ENCODE measurements at regions not wholly inside any gene's neighbourhood (a gene's known extent, or its start where the extent isn't known, plus 50 kb on each side); places are given as distances from the start of the nearest gene placed in this dataset.
"Not testable (repeated sequence)": the region's sequence is repeated elsewhere in the genome, so short reads cannot be mapped to it uniquely, and the experiment has no call there.

DNA sequence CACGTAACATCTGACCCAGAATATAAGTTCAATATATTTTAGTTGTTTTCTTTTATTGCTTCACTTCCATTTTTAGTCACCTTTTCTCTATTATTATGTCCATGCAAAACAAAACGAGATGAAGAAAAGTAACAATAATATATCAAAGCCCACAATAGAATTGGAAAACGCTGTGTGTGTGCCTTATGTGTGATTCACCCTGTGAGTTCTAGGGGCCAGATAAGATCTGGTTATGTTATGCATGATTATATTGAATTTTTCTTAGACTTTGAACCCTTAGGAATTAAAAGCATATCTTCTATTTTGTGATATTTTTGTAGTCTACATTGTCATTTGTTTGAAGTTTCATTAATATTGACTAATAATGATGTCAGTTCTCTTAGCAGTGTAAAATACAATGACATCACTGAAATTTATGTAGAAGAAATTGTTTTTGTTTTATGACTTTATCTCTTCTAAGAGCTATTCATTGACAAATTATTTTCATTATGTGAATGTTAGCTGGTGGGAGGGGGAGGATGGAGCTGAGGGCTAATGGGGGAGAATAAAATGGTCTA is 243.6 kb downstream of the TFAP2B start:
- no peak for DNase-seq

GRCh38 chr6:51077821-51078518 is 259.3 kb downstream of the TFAP2B start:
- DNase-seq, result no peak

- DNase-seq, result no peak
Measured at GRCh38 chr6:51090343-51090742, 271.7 kb downstream of the TFAP2B start.

GRCh38 chr6:51093871-51094270 is 275.2 kb downstream of the TFAP2B start:
- no peak for DNase-seq

DNA sequence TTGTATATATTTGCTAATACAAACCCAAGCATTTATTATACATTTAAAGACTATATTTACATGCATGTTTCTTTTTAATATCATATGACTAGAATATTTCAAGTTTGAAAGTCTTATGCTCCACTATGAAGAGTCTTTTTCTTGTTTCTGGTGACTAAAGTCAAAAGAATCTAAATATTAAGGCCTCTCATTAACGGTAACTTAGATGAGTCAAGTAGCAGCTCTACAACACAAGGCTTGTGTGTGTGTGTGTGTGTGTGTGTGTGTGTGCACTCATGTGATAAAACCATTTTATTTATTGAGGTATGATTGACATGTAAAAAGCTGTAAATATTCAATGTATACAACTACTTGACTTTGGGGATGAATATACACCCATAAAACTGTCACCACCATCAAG is 275.6 kb downstream of the TFAP2B start:
- DNase-seq, result no peak

DNA sequence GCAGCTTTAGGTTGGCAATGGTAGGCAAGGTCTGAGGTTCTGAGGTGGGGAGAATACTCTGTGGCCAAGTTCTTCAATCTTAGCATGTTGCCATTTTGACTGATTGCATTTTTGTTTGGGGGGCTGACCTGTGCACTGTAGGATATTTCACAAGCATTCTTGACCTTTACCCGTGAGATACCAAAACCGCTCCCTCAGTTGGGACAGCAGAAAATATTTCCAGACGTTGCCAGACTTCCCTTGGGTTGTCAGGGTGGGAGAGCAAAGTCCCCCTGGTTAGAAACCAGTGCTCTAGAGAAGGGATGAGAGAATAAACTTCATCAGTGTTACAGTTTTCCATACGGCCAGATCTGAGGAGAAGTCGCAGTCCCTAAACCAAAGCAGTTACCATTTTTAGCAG is 279.6 kb downstream of the TFAP2B start:
- DNase-seq, result no peak

DNA sequence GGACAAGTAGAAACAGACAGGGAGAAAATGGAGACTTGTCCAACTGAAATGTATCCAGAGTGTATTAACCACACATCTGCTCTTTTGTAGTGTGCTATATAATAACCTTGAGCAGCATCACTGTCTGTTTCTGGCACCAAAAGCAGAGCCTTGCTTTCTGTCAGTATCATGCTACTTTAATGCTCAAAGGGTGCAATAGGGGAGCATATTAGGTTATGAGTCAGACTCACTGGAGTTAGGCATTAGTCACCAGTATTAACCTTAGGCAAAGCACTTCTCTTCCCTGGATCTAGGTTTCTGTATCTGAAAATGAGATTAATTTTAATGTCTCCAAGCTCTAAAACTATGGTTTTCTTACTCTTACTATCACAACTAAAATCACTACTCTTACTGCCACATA is 280.1 kb downstream of the TFAP2B start:
- DNase-seq, result no peak

- no peak for DNase-seq
Measured at GRCh38 chr6:51099201-51099600, 280.5 kb downstream of the TFAP2B start.

DNA sequence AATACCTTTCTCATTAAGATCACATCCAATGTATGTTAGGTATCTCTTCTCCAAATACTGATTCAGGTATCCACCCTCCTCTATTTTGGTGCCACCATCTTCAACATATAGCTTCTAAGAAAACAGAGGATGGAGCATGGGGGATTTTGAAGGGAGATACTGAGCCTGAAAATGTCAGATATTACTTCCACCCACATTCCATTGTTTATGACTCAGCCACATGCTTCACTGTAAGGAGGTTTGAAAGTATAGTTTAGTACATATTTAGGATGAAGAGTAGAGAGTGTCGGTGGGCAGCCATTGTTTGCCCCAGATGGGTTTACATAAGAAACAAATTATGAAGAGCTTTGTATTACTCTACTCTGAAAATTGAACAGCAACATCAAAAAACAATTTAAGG is 286.7 kb downstream of the TFAP2B start:
- DNase-seq, result no peak

GRCh38 chr6:51107769-51108203 is 289.1 kb downstream of the TFAP2B start:
- DNase-seq, result no peak

GRCh38 chr6:51108563-51109234 is 290.0 kb downstream of the TFAP2B start:
- no peak for DNase-seq

- DNase-seq, result no peak
Measured at GRCh38 chr6:51112731-51113130, 294.1 kb downstream of the TFAP2B start.

DNA sequence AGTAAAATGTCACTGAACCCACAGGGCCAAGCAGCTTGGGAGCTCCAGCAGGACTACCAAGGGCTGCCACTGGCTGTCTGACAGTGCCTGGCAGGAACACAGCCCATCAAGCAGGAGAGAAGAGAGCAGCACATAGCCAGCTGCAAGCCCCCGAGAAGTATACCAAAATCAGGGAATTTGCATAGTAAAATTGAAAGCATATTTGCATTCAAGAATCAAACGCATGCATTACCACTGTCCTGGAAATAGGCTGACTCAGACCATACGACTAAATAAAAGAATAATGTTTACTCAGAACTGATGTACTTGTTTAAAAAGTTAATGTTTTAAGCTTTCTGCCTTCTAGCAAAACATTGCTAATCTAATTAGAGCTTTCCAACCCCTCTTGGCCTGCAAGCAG is 298.1 kb downstream of the TFAP2B start:
- no peak for DNase-seq

DNA sequence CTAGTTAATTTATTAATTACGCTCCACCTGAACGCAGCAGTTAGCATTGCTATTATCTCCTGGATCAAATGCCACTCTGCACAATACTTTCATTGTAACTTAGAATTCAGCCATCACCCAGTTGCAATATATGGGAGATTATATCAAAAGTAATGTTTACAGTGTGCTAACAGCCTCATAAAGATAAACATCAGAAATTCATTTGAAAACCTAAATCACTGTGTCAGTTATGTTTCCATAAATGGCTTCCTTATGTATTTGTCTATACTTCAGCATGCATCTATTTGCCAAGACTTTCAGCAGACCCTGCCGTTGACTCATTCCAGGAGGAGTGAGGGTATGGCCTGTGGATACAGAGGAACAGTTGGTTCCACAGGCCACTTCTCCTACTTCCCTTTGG is 300.1 kb downstream of the TFAP2B start:
- no peak for DNase-seq

- DNase-seq, result no peak
Measured at GRCh38 chr6:51120016-51120415, 301.3 kb downstream of the TFAP2B start.

- DNase-seq, result not testable (repeated sequence)
Measured at GRCh38 chr6:51121380-51121976, 302.8 kb downstream of the TFAP2B start.

DNA sequence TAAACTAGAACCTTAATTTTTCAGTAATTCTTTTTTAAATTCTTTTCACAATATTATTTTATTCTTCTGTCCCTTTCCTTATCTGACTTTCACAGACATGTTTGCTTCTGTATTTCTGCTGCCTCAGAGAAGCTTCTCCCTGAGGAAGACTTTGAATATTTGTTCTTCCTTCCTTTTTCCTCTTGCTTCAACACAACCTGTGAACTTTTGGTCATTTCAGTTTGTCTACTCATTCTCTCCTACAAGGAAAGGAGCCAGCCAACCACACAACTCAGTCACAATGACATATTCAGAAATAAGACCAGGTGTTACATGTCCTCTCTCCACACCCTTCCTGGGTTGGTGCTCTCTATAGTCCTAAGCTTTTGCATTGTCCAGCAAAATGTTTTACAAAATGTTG is 310.4 kb downstream of the TFAP2B start:
- no peak for DNase-seq

- no peak for DNase-seq
Measured at GRCh38 chr6:51137777-51138176, 319.1 kb downstream of the TFAP2B start.

- no peak for DNase-seq
Measured at GRCh38 chr6:51139950-51140385, 321.3 kb downstream of the TFAP2B start.

DNA sequence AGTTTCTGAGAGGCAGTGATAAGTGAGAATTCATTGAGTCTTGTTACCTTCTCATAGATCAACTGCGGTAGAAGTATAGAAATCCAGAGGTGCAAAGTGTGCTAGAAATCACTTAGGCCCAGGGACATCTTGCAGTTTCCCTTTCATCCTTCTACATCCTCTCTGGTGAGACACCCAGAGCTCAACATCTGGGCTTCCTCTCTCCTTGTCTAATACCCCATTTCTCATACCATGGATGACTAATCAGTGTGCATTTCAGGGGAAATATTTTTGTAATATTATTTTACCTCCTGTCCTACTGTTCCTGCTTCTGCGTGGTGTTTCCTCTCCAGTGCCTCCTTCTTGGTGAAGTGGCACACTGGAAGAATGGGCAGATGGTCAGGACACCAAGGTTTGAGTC is 322.4 kb downstream of the TFAP2B start:
- no peak for DNase-seq

GRCh38 chr6:51147756-51148155 is 329.1 kb downstream of the TFAP2B start:
- DNase-seq, result no peak

GRCh38 chr6:51152594-51152993 is 333.9 kb downstream of the TFAP2B start:
- DNase-seq, result no peak

DNA sequence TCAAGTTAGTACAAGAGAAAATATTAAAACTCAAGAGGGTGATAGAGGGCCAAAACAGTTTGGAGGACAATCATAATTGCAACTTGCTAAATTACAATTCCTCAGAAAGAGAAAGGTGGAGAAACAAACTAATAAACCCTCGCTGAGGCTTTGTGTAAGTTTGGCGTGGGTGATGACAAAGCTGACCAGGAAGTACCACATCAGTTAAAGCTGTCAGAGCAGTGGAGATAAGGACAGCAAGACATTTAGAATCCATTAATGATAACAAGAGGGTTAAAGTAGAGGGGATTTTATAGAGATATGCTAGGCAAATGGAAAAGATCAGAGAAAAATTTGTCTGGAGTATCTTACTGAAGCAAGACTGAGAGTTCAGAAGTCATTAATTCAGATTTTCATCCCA is 334.4 kb downstream of the TFAP2B start:
- no peak for DNase-seq

DNA sequence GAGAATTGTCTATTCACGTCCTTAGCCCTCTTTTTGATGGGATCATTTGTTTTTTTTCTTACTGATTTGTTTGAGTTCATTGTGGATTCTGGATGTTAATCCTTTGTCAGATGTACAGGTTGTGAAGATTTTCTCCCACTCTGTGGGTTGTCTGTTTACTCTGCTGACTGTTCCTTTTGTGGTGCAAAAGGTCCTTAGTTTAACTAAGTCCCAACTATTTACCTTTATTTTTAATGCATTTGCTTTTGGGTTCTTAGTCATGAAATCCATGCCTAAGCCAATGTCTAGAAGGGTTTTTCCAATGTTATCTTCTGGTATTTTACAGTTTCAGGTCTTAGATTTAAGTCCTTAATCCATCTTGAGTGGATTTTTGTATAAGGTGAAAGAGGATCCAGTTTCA is 336.3 kb downstream of the TFAP2B start:
- DNase-seq, result not testable (repeated sequence)

All from NCI-H1092 treated with DMSO at 0.1 percent for 48 hours (cell line).